NT2/D1 (cell line): ENCODE measurements at regions not wholly inside any gene's neighbourhood (a gene's known extent, or its start where the extent isn't known, plus 50 kb on each side); places are given as distances from the start of the nearest gene placed in this dataset.

ENCODE experiments used
- SUZ12 ChIP-seq: IDR thresholded peaks from 2 replicates; pipeline ENCODE4 v1.6.1; 2011; ENCODE audit not compliant: insufficient read length, insufficient read depth; ENCODE audit errors: extremely low read depth
- YY1 ChIP-seq: IDR thresholded peaks from 2 replicates; pipeline ENCODE4 v1.6.1; 2011; ENCODE audit not compliant: insufficient read length, insufficient read depth
- ZNF274 ChIP-seq: IDR thresholded peaks from 2 replicates; pipeline ENCODE4 v1.6.1; 2011; ENCODE audit warnings: mild to moderate bottlenecking, low read depth, low read length

DNA sequence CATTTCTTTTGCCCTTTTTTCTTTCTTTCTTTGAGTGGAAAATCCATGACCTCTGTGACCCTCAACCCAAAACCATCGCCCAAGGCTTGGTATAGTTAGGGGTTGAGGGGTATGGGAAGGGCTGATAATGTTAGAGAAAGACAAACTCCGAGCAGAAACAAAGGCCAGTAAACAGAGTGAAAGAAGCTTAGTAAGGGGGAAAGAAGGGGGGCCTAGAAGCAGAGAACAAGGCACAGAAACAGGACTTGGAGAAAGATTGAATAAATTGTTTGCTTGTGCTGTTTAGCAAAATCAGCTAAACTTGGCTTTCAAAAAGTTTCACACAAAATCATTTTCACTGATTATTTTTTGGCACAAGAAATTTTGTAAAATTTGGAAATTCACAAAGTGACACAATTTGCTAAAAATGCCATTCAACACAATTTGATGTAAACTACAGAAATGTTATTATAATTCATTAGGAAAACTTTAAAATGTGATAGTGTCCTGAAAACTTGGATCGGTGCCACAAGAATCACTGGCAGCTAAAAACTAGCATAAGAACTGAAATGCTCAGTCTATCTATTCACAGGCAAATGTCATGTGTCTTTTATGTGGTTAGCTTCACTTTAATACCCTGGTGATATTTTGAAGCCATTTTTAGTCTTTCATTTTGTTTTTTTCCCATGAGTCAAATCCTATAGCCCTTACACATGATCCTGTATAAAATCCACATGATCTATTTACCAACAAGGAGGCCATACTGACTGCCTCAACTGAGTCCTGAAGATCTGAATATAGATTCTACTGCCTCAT, 276.4 kb downstream of the NR2F1-AS1 start:
- no peak for TF ChIP-seq YY1
- no peak for TF ChIP-seq ZNF274
- no peak for TF ChIP-seq SUZ12
